22Rv1 (cell line): ENCODE measurements at regions not wholly inside any gene's neighbourhood (a gene's known extent, or its start where the extent isn't known, plus 50 kb on each side); places are given as distances from the start of the nearest gene placed in this dataset.

Experiments
- ZFX ChIP-seq: fragments of 450-650 bp; IDR thresholded peaks from 2 replicates; pipeline ENCODE4 v1.6.1; 2017; ENCODE audit warnings: antibody characterized with exemption, borderline replicate concordance
- TF ChIP-seq, protein P1 (sequence below): fragments of 450-650 bp; IDR thresholded peaks from 2 replicates; pipeline ENCODE4 v1.5.1; 2017; ENCODE audit warnings: mild to moderate bottlenecking

DNA sequence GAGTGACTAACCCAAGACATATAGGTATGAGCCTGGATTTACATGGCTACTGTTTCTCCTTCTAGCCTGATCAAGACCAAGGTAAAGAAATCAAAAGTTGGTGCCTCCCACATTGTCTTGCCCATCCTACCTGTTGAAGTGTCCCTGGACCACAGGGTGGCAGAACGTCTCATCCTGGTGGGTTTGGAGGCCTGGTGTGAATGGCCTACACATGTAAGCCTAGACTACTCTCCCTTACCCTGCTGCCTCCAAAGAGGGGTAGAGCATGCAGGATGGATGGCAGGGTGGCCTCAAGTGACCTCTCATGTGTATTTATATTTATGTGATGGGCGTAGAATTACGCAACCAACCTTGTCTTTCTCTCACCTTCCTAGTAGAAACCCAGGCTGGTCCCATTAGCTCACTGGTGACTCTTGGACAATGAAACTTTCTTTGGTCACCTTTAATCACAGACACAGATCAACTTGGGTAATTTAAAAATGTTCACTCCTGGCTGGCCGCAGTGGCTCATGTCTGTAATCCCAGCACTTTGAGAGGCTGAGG, 73.3 kb upstream of the SOD3 start:
- TF ChIP-seq, protein P1, sequence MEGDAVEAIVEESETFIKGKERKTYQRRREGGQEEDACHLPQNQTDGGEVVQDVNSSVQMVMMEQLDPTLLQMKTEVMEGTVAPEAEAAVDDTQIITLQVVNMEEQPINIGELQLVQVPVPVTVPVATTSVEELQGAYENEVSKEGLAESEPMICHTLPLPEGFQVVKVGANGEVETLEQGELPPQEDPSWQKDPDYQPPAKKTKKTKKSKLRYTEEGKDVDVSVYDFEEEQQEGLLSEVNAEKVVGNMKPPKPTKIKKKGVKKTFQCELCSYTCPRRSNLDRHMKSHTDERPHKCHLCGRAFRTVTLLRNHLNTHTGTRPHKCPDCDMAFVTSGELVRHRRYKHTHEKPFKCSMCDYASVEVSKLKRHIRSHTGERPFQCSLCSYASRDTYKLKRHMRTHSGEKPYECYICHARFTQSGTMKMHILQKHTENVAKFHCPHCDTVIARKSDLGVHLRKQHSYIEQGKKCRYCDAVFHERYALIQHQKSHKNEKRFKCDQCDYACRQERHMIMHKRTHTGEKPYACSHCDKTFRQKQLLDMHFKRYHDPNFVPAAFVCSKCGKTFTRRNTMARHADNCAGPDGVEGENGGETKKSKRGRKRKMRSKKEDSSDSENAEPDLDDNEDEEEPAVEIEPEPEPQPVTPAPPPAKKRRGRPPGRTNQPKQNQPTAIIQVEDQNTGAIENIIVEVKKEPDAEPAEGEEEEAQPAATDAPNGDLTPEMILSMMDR = no peak
- no peak for TF ChIP-seq ZFX
